A549 (cell line): ENCODE measurements at regions not wholly inside any gene's neighbourhood (a gene's known extent, or its start where the extent isn't known, plus 50 kb on each side); places are given as distances from the start of the nearest gene placed in this dataset.

Source experiments
- ATAC-seq, 2 experiments: fragments of 200-7000 bp in 1 of 2; fragments of >200 bp in 1 of 2; cut with Nextera tagmentation in 1 of 2; cut with Tn5 transposase in 1 of 2; 3 replicates each; pipeline versions ENCODE4 v1.8.0 to v1.9.1; 2018 to 2020; ENCODE audit warnings: mild to moderate bottlenecking in 1 of 2, moderate library complexity in 1 of 2
- CTCF ChIA-PET: fragments of 300-600 bp; sonication (Branson Sonifier 250); formaldehyde crosslinking; extraction: SDS; loops from one replicate; lab custom pipeline; 2021; ENCODE audit warnings: antibody characterized with exemption, inconsistent platforms; lab: Yijun Ruan, JAX
- POLR2A ChIA-PET: fragments of 350-600 bp; formaldehyde crosslinking; extraction: SDS; loops from one replicate; lab custom pipeline; 2021; ENCODE audit warnings: antibody characterized with exemption, inconsistent platforms; lab: Yijun Ruan, JAX
- DNase-seq, 2 experiments: peaks; one replicate each; pipeline versions ENCODE4 v3.0.0 to v3.0.0-alpha.2; 2011 to 2016; ENCODE audit warnings: low read depth in 1 of 2, low spot score in 1 of 2
- FAIRE-seq: peaks from 2 replicates; lab custom pipeline; 2011; peaks lifted over from hg19 to GRCh38; lab: Jason Lieb, UNC
- H3K27ac ChIP-seq, 2 experiments: fragments of >200 bp; sonication (Bioruptor Twin); formaldehyde crosslinking; 3 replicates each; pipeline ENCODE4 v1.5.1; 2016 to 2017
- H3K4me1 ChIP-seq: fragments of >200 bp; sonication (Bioruptor Twin); formaldehyde crosslinking; 3 replicates; pipeline ENCODE4 v1.6.1; 2016
- H3K4me2 ChIP-seq: fragments of >200 bp; sonication (Bioruptor Twin); formaldehyde crosslinking; 3 replicates; pipeline ENCODE4 v1.6.1; 2016
- H3K4me3 ChIP-seq: fragments of >200 bp; sonication (Bioruptor Twin); formaldehyde crosslinking; 3 replicates; pipeline ENCODE4 v1.5.1; 2016
- H3K9me3 ChIP-seq: fragments of >200 bp; sonication (Bioruptor Twin); formaldehyde crosslinking; 3 replicates; pipeline ENCODE4 v1.6.1; 2016
- BHLHE40 ChIP-seq: IDR thresholded peaks from 2 replicates; pipeline ENCODE4 v1.6.1; 2012; ENCODE audit warnings: low read depth, low read length, inconsistent platforms
- CBX2 ChIP-seq: fragments of 200-600 bp; sonication (generic); IDR thresholded peaks from 2 replicates; pipeline ENCODE4 v1.6.1; 2016; ENCODE audit warnings: low read depth, mild to moderate bottlenecking, borderline replicate concordance
- CBX8 ChIP-seq: fragments of 200-600 bp; sonication (generic); IDR thresholded peaks from 2 replicates; pipeline ENCODE4 v1.6.1; 2016
- CHD4 ChIP-seq: fragments of 200-600 bp; sonication (generic); IDR thresholded peaks from 2 replicates; pipeline ENCODE4 v1.6.1; 2016; ENCODE audit warnings: antibody characterized with exemption, mild to moderate bottlenecking, borderline replicate concordance
- EHF ChIP-seq: fragments of 250-450 bp; sonication (Bioruptor Pico); IDR thresholded peaks from 2 replicates; pipeline ENCODE4 v1.5.0; 2020; ENCODE audit warnings: mild to moderate bottlenecking
- EHMT2 ChIP-seq: fragments of 200-600 bp; sonication (generic); IDR thresholded peaks from 2 replicates; pipeline ENCODE4 v1.6.1; 2016; ENCODE audit warnings: antibody characterized with exemption, low read depth, mild to moderate bottlenecking, moderate library complexity
- EP300 ChIP-seq, 2 experiments: fragments of >200 bp; sonication (Bioruptor Twin); formaldehyde crosslinking; IDR thresholded peaks; 2 replicates in 1 of 2; 3 replicates in 1 of 2; pipeline ENCODE4 v1.6.1; 2016 to 2017
- FOSB ChIP-seq: fragments of 250-450 bp; sonication (Bioruptor Pico); IDR thresholded peaks from 2 replicates; pipeline ENCODE4 v1.5.0; 2020; ENCODE audit warnings: mild to moderate bottlenecking, moderate library complexity
- FOSL2 ChIP-seq, 2 experiments: fragments of 450-650 bp in 1 of 2; fragments of >200 bp in 1 of 2; sonication (Bioruptor Twin) in 1 of 2; formaldehyde crosslinking; IDR thresholded peaks; 2 replicates each; pipeline versions ENCODE4 v1.5.0 to v1.6.1; 2016 to 2020; ENCODE audit warnings: mild to moderate bottlenecking in 1 of 2, moderate library complexity in 1 of 2
- GATA3 ChIP-seq: IDR thresholded peaks from 2 replicates; pipeline ENCODE4 v1.6.1; 2012; ENCODE audit warnings: borderline replicate concordance
- HOXB13 ChIP-seq: fragments of 250-450 bp; sonication (Bioruptor Pico); IDR thresholded peaks from 2 replicates; pipeline ENCODE4 v1.5.0; 2020; ENCODE audit warnings: low read depth, mild to moderate bottlenecking, moderate library complexity
- HOXB5 ChIP-seq: fragments of 250-450 bp; sonication (Bioruptor Pico); IDR thresholded peaks from 2 replicates; pipeline ENCODE4 v1.5.0; 2020; ENCODE audit warnings: mild to moderate bottlenecking, moderate library complexity
- KDM1A ChIP-seq: fragments of 200-600 bp; sonication (generic); IDR thresholded peaks from 2 replicates; pipeline ENCODE4 v1.6.1; 2016; ENCODE audit warnings: low read depth, mild to moderate bottlenecking
- KDM5A ChIP-seq: fragments of 200-600 bp; sonication (generic); IDR thresholded peaks from 2 replicates; pipeline ENCODE4 v1.6.1; 2016; ENCODE audit warnings: antibody characterized with exemption, mild to moderate bottlenecking
- MAZ ChIP-seq: fragments of 150-350 bp; IDR thresholded peaks from 2 replicates; pipeline ENCODE4 v1.6.1; 2014; ENCODE audit warnings: antibody characterized with exemption, low read depth, low read length, borderline replicate concordance
- MYC ChIP-seq: IDR thresholded peaks from 2 replicates; pipeline ENCODE4 v1.6.1; 2012; ENCODE audit warnings: mild to moderate bottlenecking, inconsistent platforms, low read length, improper control_type of control experiment, borderline replicate concordance
- NR3C1 ChIP-seq: fragments of >200 bp; sonication (Bioruptor Twin); formaldehyde crosslinking; IDR thresholded peaks from 3 replicates; pipeline ENCODE4 v1.6.1; 2017
- PHF8 ChIP-seq: fragments of 200-600 bp; sonication (generic); IDR thresholded peaks from 2 replicates; pipeline ENCODE4 v1.6.1; 2016; ENCODE audit warnings: low read depth, mild to moderate bottlenecking, antibody characterized with exemption, moderate library complexity, borderline replicate concordance
- POLR2A ChIP-seq: IDR thresholded peaks from 2 replicates; pipeline ENCODE4 v1.6.1; 2012; ENCODE audit warnings: mild to moderate bottlenecking, low read length
- POLR2AphosphoS2 ChIP-seq: conservative IDR thresholded peaks from 2 replicates; pipeline ENCODE4 v1.6.1; 2012; ENCODE audit warnings: low read length, improper control_type of control experiment, inconsistent platforms
- RAD21 ChIP-seq, 2 experiments: fragments of >200 bp in 1 of 2; sonication (Bioruptor Twin) in 1 of 2; formaldehyde crosslinking in 1 of 2; IDR thresholded peaks in 1 of 2; conservative IDR thresholded peaks in 1 of 2; 2 replicates in 1 of 2; 3 replicates in 1 of 2; pipeline ENCODE4 v1.6.1; 2012 to 2018; ENCODE audit warnings: inconsistent platforms in 1 of 2
- RARB ChIP-seq: fragments of 250-450 bp; sonication (Bioruptor Pico); IDR thresholded peaks from 2 replicates; pipeline ENCODE4 v1.8.0; 2021; ENCODE audit warnings: mild to moderate bottlenecking, moderate library complexity
- RFX5 ChIP-seq: fragments of 450-650 bp; IDR thresholded peaks from 2 replicates; pipeline ENCODE4 v1.7.1; 2014; ENCODE audit warnings: antibody characterized with exemption, mild to moderate bottlenecking, moderate library complexity
- RNF2 ChIP-seq: fragments of 200-600 bp; sonication (generic); IDR thresholded peaks from 2 replicates; pipeline ENCODE4 v1.6.1; 2016; ENCODE audit warnings: low read depth, mild to moderate bottlenecking, antibody characterized with exemption, moderate library complexity, borderline replicate concordance
- SREBF2 ChIP-seq: fragments of 450-650 bp; IDR thresholded peaks from 2 replicates; pipeline ENCODE4 v1.6.1; 2014; ENCODE audit warnings: mild to moderate bottlenecking, moderate library complexity
- TFCP2L1 ChIP-seq: fragments of 250-450 bp; sonication (Bioruptor Pico); IDR thresholded peaks from 2 replicates; pipeline ENCODE4 v1.5.0; 2021; ENCODE audit warnings: mild to moderate bottlenecking
- WGBS: methylation state at CpG from one replicate; pipeline ENCODE4 v1.1.6; 2017; ENCODE audit errors: missing lambda C conversion rate; 5-methylcytosine and 5-hydroxymethylcytosine counted together
- TF ChIP-seq, protein P1 (sequence below): fragments of 150-350 bp; IDR thresholded peaks from 2 replicates; pipeline ENCODE4 v1.6.1; 2014; ENCODE audit warnings: low read depth, mild to moderate bottlenecking, low read length
- TF ChIP-seq, protein P2 (sequence below): fragments of 450-650 bp; IDR thresholded peaks from 2 replicates; pipeline ENCODE4 v1.6.1; 2014; ENCODE audit warnings: antibody characterized with exemption
- TF ChIP-seq, protein P3 (sequence below): IDR thresholded peaks from 2 replicates; pipeline ENCODE4 v1.6.1; 2012; ENCODE audit warnings: low read depth, borderline replicate concordance

DNA sequence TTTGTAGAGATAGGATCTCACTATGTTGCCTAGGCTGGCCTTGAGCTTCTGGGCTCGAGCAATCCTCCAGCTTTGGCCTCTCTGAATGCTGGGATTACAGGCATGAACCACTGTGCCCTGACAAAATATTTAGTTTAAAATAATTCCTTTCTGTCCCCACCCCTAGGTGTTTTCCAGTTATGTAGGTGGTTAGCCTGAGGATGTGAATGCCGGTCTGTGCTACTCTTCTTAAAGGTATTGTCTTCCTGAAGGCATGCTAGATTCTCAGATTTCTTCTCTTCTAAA, 56.7 kb upstream of the BASP1 start:
- H3K27ac ChIP-seq = no peak overlapping the region
- H3K4me3 ChIP-seq = no peak overlapping the region
- DNase-seq (no peak), ATAC-seq (no peak), FAIRE-seq (no peak)
- peaks cover 9% of the 10 kb centered on the region for H3K4me1 ChIP-seq
- 80% methylated on average over 2 of the region's 2 CpGs for WGBS
- no peak overlapping the region for H3K4me2 ChIP-seq
- ChIA-PET POLR2A (no interaction called here), CTCF (interaction anchor here (1.4 kb wide), 1 partner anchor 31 kb away, joined by 7 read pairs; no protein-coding TSS in a partner anchor)
- no peaks in the 10 kb centered on the region for H3K9me3 ChIP-seq
- TF ChIP-seq RFX5 = no peak
- TF ChIP-seq KDM5A = no peak
- no peak for TF ChIP-seq EHF
- TF ChIP-seq HOXB5 (CRISPR knock-in tag) = no peak
- TF ChIP-seq, protein P1, sequence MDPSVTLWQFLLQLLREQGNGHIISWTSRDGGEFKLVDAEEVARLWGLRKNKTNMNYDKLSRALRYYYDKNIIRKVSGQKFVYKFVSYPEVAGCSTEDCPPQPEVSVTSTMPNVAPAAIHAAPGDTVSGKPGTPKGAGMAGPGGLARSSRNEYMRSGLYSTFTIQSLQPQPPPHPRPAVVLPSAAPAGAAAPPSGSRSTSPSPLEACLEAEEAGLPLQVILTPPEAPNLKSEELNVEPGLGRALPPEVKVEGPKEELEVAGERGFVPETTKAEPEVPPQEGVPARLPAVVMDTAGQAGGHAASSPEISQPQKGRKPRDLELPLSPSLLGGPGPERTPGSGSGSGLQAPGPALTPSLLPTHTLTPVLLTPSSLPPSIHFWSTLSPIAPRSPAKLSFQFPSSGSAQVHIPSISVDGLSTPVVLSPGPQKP = no peak
- TF ChIP-seq SREBF2 = no peak
- no peak for TF ChIP-seq PHF8
- TF ChIP-seq RARB (CRISPR knock-in tag) = no peak
- no peak for TF ChIP-seq RNF2
- no peak for TF ChIP-seq GATA3
- no peak for TF ChIP-seq POLR2AphosphoS2
- TF ChIP-seq POLR2A = no peak
- TF ChIP-seq KDM1A = no peak
- TF ChIP-seq, protein P2, sequence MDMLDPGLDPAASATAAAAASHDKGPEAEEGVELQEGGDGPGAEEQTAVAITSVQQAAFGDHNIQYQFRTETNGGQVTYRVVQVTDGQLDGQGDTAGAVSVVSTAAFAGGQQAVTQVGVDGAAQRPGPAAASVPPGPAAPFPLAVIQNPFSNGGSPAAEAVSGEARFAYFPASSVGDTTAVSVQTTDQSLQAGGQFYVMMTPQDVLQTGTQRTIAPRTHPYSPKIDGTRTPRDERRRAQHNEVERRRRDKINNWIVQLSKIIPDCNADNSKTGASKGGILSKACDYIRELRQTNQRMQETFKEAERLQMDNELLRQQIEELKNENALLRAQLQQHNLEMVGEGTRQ = no peak
- no peak for TF ChIP-seq MYC
- no peak for TF ChIP-seq CBX2
- TF ChIP-seq CHD4 = no peak

DNA sequence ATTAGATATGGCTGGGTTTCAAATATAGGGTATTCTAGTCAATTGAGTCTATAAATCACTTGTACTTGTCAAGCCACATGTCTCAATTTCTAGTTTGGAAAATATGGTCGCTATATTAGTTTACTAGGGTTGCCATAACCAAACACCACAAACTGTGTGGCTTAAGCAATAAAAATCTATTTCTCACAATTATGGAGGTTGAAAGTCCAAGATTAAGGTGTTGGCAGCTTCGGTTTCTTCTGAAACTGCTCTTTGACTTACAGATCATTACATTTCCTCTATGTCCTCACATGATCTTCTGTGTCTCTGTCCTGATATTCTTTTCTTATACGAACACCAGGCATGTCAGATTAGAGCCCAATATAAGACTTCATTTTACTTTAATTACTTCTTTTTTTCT, 55.8 kb upstream of the BASP1 start:
- ATAC-seq = no peak
- TF ChIP-seq NR3C1 (no peak), EP300 (IDR thresholded peaks at IDR 0.05) (no peak), HOXB13 (no peak), CBX8 (no peak), RAD21 (conservative IDR thresholded peaks at IDR 0.05 in 1 of 2, IDR thresholded peaks at IDR 0.05 in 1 of 2) (no peak), GATA3 (no peak), CBX2 (no peak), MAZ (no peak), FOSB (CRISPR knock-in tag) (no peak), BHLHE40 (no peak), EHMT2 (no peak), FOSL2 (IDR thresholded peaks at IDR 0.05) (no peak), FOSL2 (CRISPR knock-in tag; IDR thresholded peaks at IDR 0.05) (no peak), TFCP2L1 (CRISPR knock-in tag) (no peak)
- TF ChIP-seq, protein P2 = no peak
- TF ChIP-seq, protein P3, sequence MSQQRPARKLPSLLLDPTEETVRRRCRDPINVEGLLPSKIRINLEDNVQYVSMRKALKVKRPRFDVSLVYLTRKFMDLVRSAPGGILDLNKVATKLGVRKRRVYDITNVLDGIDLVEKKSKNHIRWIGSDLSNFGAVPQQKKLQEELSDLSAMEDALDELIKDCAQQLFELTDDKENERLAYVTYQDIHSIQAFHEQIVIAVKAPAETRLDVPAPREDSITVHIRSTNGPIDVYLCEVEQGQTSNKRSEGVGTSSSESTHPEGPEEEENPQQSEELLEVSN = no peak
- TF ChIP-seq, all 56 proteins: peak for 0
- no peak overlapping the region for H3K4me3 ChIP-seq
- 87% methylated on average over 3 of the region's 3 CpGs for WGBS
- ChIA-PET CTCF (no interaction called here), POLR2A (no interaction called here)
- DNase-seq = no peak
- FAIRE-seq = no peak
- H3K4me1 ChIP-seq = peaks cover 9% of the 10 kb centered on the region
- H3K4me2 ChIP-seq = no peak overlapping the region
- H3K9me3 ChIP-seq = no peaks in the 10 kb centered on the region
- no peak overlapping the region for H3K27ac ChIP-seq
